ENCODE measurements at regions not wholly inside any gene's neighbourhood (a gene's known extent, or its start where the extent isn't known, plus 50 kb on each side); places are given as distances from the start of the nearest gene placed in this dataset.

- no peak overlapping the region for H3K4me3 ChIP-seq
- peak in 3 of 4 donors; percentile 33 to 62 (median 49) for ATAC-seq
- peaks cover 0 to 14% (median 0%) of the 10 kb centered on the region in 12 donors for H3K4me1 ChIP-seq
- TF ChIP-seq POLR2A (IDR thresholded peaks at IDR 0.05) (no peak), CTCF (IDR thresholded peaks at IDR 0.05) (peak in 8 of 12 donors; percentile 9 to 38 (median 26))
- no peak for DNase-seq
- H3K27me3 ChIP-seq, result no peaks in the 10 kb centered on the region
- H3K36me3 ChIP-seq, result no peaks in the 10 kb centered on the region
- no peak overlapping the region for H3K27ac ChIP-seq
- intact Hi-C loops (cut with DNase I), result loop anchor here in 9 of 10 donors (1.0 to 10.0 kb wide), 8 partner anchors 210 to 590 kb away; partner anchors contain the start of genes NGLY1 (in 2 of the 9), TOP2B (in 2 of the 9) and OXSM (in 1 of the 9)
- H3K9me3 ChIP-seq, result peaks cover 0 to 12% (median 0%) of the 10 kb centered on the region in 12 donors
- WGBS, 4 donors, result 40 to 60% (median 44%) methylated on average over 1 of the region's 1 CpG
Observed at GRCh38 chr3:26114851-26115250, 325.0 kb downstream of the OXSM start.

DNA sequence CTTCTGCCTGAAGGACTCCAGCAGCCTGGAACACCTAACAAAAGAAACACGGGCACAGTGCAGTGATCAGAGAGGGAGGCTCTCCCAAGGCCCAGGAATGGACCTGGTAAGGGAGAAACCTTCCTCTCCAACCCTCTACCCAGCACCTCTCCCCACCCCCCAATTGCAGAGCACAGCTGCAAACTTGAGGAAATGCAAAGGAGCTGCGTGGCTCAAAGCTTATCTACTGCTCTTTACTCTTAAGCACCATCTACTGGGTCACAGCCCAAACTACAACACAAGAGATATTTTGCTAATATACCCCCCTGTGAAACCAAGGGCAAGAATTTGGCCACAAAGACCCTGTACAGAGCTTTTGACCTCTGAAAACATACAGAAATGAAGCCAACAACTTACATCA lies 328.3 kb downstream of the OXSM start:
- peaks cover 0 to 20% (median 3%) of the 10 kb centered on the region in 12 donors for H3K9me3 ChIP-seq
- intact Hi-C loops (cut with DNase I), result loop anchor here in 8 of 10 donors (2.0 to 10.0 kb wide), 7 partner anchors 213 to 587 kb away; partner anchors contain the start of genes NGLY1 (in 2 of the 8), TOP2B (in 2 of the 8) and OXSM (in 1 of the 8)
- H3K27me3 ChIP-seq, result no peaks in the 10 kb centered on the region
- 46 to 63% (median 54%) methylated on average over 2 of the region's 2 CpGs for WGBS, 4 donors
- TF ChIP-seq POLR2A (IDR thresholded peaks at IDR 0.05), result no peak
- TF ChIP-seq CTCF (IDR thresholded peaks at IDR 0.05), result peak in 9 of 12 donors; percentile 15 to 44 (median 34)
- no peak overlapping the region for H3K4me3 ChIP-seq
- H3K4me1 ChIP-seq, result no peaks in the 10 kb centered on the region
- DNase-seq (peak in 1 of 5 donors; percentile 17), ATAC-seq (peak in 3 of 4 donors; percentile 26 to 45 (median 28))
- no peaks in the 10 kb centered on the region for H3K36me3 ChIP-seq
- no peak overlapping the region for H3K27ac ChIP-seq

GRCh38 chr3:26132942-26133341 lies 343.1 kb downstream of the OXSM start:
- TF ChIP-seq POLR2A (IDR thresholded peaks at IDR 0.05) (no peak), CTCF (IDR thresholded peaks at IDR 0.05) (no peak)
- ATAC-seq, result no peak
- no peak overlapping the region for H3K27ac ChIP-seq
- no peaks in the 10 kb centered on the region for H3K36me3 ChIP-seq
- H3K27me3 ChIP-seq, result no peaks in the 10 kb centered on the region
- peaks cover 0 to 13% (median 0%) of the 10 kb centered on the region in 12 donors for H3K9me3 ChIP-seq
- H3K4me1 ChIP-seq, result no peaks in the 10 kb centered on the region
- intact Hi-C loops (cut with DNase I), result no loop called here
- no peak overlapping the region for H3K4me3 ChIP-seq
- no peak for DNase-seq

DNA sequence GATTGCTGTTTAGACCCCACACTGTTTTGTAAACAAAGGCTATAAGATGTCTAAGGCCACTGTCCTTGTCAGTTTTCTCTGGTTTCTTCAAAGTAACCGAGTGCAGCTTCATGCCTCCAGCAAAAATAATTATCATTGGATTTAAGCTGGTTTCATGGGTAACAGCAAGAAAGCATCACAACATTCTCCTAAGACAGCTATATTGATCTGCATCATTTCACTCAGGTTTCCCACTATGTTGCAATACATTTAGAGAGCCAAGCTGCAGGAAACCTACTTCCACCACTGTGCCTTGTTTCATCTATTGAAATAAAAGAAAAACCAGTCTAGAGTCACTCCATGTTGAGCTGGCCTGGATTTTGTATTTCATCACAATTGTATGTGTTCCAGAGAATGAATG lies 351.4 kb downstream of the OXSM start:
- intact Hi-C loops (cut with DNase I), result no loop called here
- DNase-seq (no peak), ATAC-seq (no peak)
- Histone ChIP-seq H3K4me1 (no peaks in the 10 kb centered on the region), H3K9me3 (peaks cover 0 to 17% (median 6%) of the 10 kb centered on the region in 12 donors), H3K36me3 (no peaks in the 10 kb centered on the region), H3K27ac (no peak overlapping the region), H3K27me3 (no peaks in the 10 kb centered on the region), H3K4me3 (no peak overlapping the region)
- 83 to 93% (median 87%) methylated on average over 1 of the region's 1 CpG for WGBS, 4 donors
- TF ChIP-seq CTCF (IDR thresholded peaks at IDR 0.05) (no peak), POLR2A (IDR thresholded peaks at IDR 0.05) (no peak)
